ENCODE measurements at regions not wholly inside any gene's neighbourhood (a gene's known extent, or its start where the extent isn't known, plus 50 kb on each side); places are given as distances from the start of the nearest gene placed in this dataset.

DNA sequence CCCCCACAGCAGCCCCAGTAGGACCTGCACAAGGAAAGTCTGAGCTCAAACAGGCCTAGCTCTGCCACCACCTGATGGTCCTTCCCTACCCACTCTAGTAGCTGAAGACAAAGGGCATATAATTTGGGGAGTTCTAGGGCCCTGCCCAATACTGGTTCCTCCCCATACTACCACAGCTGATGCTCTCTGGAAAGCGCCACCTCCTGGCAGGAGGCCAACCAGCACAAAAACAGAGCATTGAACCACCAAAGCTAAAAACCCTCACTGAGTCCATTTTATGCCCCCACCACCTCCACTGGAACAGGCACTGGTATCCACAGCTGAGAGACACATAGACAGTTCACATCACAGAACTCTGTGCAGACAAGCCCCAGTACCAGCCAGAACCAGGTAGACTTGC is 1276.8 kb downstream of the OLFM4 start:
- 83 to 86% methylated on average over 1 of the region's 1 CpG for WGBS, 2 donors
- Histone ChIP-seq H3K4me1 (no peaks in the 10 kb centered on the region), H3K36me3 (no peaks in the 10 kb centered on the region), H3K27ac (no peak overlapping the region), H3K4me3 (no peak overlapping the region), H3K9me3 (peaks cover 0 to 6% (median 0%) of the 10 kb centered on the region in 4 donors), H3K27me3 (no peaks in the 10 kb centered on the region)
- no peak for TF ChIP-seq POLR2A (IDR thresholded peaks at IDR 0.05)
- TF ChIP-seq, protein P1, sequence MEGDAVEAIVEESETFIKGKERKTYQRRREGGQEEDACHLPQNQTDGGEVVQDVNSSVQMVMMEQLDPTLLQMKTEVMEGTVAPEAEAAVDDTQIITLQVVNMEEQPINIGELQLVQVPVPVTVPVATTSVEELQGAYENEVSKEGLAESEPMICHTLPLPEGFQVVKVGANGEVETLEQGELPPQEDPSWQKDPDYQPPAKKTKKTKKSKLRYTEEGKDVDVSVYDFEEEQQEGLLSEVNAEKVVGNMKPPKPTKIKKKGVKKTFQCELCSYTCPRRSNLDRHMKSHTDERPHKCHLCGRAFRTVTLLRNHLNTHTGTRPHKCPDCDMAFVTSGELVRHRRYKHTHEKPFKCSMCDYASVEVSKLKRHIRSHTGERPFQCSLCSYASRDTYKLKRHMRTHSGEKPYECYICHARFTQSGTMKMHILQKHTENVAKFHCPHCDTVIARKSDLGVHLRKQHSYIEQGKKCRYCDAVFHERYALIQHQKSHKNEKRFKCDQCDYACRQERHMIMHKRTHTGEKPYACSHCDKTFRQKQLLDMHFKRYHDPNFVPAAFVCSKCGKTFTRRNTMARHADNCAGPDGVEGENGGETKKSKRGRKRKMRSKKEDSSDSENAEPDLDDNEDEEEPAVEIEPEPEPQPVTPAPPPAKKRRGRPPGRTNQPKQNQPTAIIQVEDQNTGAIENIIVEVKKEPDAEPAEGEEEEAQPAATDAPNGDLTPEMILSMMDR (IDR thresholded peaks at IDR 0.05): no peak
- no peak for TF ChIP-seq EP300 (IDR thresholded peaks at IDR 0.05)
- no peak for DNase-seq (ENCODE audit: low spot score in 2 of 2)

- H3K4me3 ChIP-seq: no peak overlapping the region
- H3K9me3 ChIP-seq: peaks cover 0 to 18% (median 0%) of the 10 kb centered on the region in 4 donors
- no peaks in the 10 kb centered on the region for H3K36me3 ChIP-seq
- WGBS, 2 donors: 85 to 90% methylated on average over 15 of the region's 16 CpGs
- TF ChIP-seq POLR2A (IDR thresholded peaks at IDR 0.05) (no peak), EP300 (IDR thresholded peaks at IDR 0.05) (no peak)
- TF ChIP-seq, protein P1 (IDR thresholded peaks at IDR 0.05): no peak
- no peak overlapping the region for H3K27ac ChIP-seq
- no peaks in the 10 kb centered on the region for H3K4me1 ChIP-seq
- H3K27me3 ChIP-seq: no peaks in the 10 kb centered on the region
- DNase-seq (ENCODE audit: low spot score in 2 of 2): no peak
Observed at GRCh38 chr13:54312885-54313284, 1284.3 kb downstream of the OLFM4 start.

DNA sequence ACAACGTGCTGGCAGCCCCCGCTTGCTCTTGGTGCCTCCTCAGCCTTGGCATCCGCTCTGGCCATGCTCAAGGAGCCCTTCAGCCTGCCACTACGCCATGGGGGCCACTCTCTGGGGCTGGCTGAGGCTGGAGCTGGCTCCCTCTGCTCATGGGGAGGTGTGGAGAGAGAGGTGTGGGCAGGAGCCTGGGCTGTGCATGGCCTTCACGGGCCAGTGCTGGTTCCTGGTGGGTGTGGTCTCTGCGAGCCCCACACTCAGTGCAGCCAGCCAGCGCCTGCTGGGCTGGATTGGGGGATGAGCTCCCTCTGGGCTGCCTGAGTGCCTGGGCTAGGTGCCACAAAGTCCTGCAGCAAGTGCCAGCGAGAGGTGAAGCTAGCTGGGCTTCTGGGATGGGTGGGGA is 1289.1 kb downstream of the OLFM4 start:
- 64 to 88% methylated on average over 6 to 8 of the region's 8 CpGs for WGBS, 2 donors
- Histone ChIP-seq H3K4me1 (no peaks in the 10 kb centered on the region), H3K9me3 (peaks cover 0 to 21% (median 0%) of the 10 kb centered on the region in 4 donors), H3K4me3 (no peak overlapping the region), H3K27me3 (no peaks in the 10 kb centered on the region), H3K27ac (no peak overlapping the region), H3K36me3 (no peaks in the 10 kb centered on the region)
- no peak for DNase-seq (ENCODE audit: low spot score in 2 of 2)
- TF ChIP-seq EP300 (IDR thresholded peaks at IDR 0.05) (no peak), POLR2A (IDR thresholded peaks at IDR 0.05) (no peak)
- TF ChIP-seq, protein P1 (IDR thresholded peaks at IDR 0.05): no peak

GRCh38 chr13:54337540-54337939 is 1308.9 kb downstream of the OLFM4 start:
- Histone ChIP-seq H3K4me3 (no peak overlapping the region), H3K27ac (no peak overlapping the region), H3K36me3 (no peaks in the 10 kb centered on the region), H3K27me3 (no peaks in the 10 kb centered on the region), H3K9me3 (no peaks in the 10 kb centered on the region), H3K4me1 (no peaks in the 10 kb centered on the region)
- no peak for TF ChIP-seq EP300 (IDR thresholded peaks at IDR 0.05)
- TF ChIP-seq, protein P1 (IDR thresholded peaks at IDR 0.05): no peak
- TF ChIP-seq POLR2A (IDR thresholded peaks at IDR 0.05): no peak
- no peak for DNase-seq (ENCODE audit: low spot score in 2 of 2)

DNA sequence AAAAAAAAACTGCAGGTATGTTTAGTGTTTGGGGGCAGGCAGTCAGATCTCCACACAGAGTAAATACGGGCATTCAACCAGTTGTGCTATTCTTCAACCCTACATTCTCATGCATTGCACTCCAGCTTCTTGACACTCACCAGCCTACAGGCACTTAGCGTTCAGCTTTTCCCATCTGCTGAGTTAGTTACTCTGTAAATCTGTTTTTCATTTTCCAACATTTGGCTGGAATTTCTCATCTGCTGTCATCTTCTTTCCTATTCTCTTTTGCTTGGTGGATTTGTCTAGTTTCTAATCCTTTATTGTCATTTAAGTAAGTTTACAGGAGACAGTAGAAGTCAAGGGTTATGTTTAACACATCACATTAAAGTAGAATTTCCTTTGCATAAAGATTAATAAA is 1318.9 kb downstream of the OLFM4 start:
- H3K4me1 ChIP-seq: no peaks in the 10 kb centered on the region
- TF ChIP-seq EP300 (IDR thresholded peaks at IDR 0.05): no peak
- TF ChIP-seq, protein P1 (IDR thresholded peaks at IDR 0.05): no peak
- no peak for TF ChIP-seq POLR2A (IDR thresholded peaks at IDR 0.05)
- WGBS, 2 donors: 61 to 73% methylated on average over 2 of the region's 2 CpGs
- H3K36me3 ChIP-seq: no peaks in the 10 kb centered on the region
- H3K9me3 ChIP-seq: no peaks in the 10 kb centered on the region
- H3K27ac ChIP-seq: no peak overlapping the region
- DNase-seq (ENCODE audit: low spot score in 2 of 2): no peak
- no peak overlapping the region for H3K4me3 ChIP-seq
- H3K27me3 ChIP-seq: no peaks in the 10 kb centered on the region

Measured in tibial nerve (tissue), 4 donors.